ENCODE measurements at regions not wholly inside any gene's neighbourhood (a gene's known extent, or its start where the extent isn't known, plus 50 kb on each side); places are given as distances from the start of the nearest gene placed in this dataset.

- intact Hi-C loops (cut with micrococcal nuclease; ENCODE audit: unreplicated experiment) = no loop called here
- no peak for TF ChIP-seq CTCF (IDR thresholded peaks at IDR 0.05; ENCODE audit: unreplicated experiment)
- Mint-ChIP-seq H3K27me3 (ENCODE audit: unreplicated experiment) (no peaks in the 10 kb centered on the region), H3K36me3 (ENCODE audit: insufficient read depth, unreplicated experiment) (no peaks in the 10 kb centered on the region), H3K4me3 (ENCODE audit: low read depth, unreplicated experiment) (no peak overlapping the region), H3K9me3 (ENCODE audit: low read depth, unreplicated experiment) (peaks cover 4% of the 10 kb centered on the region), H3K4me1 (ENCODE audit: low read depth, unreplicated experiment) (no peaks in the 10 kb centered on the region), H3K27ac (ENCODE audit: unreplicated experiment) (no peak overlapping the region)
- DNase-seq = no peak
- CTCF ChIA-PET = no interaction called here
- no TSS peak for BruUV-seq (replicated peaks)
Measured at GRCh38 chr6:95496769-95497426, 80.4 kb upstream of the MANEA start.

GRCh38 chr6:95501032-95501904 is 76.1 kb upstream of the MANEA start:
- intact Hi-C loops (cut with micrococcal nuclease; ENCODE audit: unreplicated experiment) = no loop called here
- BruUV-seq (replicated peaks) = no TSS peak
- CTCF ChIA-PET = no interaction called here
- H3K4me3 Mint-ChIP-seq (ENCODE audit: low read depth, unreplicated experiment) = no peak overlapping the region
- DNase-seq = no peak
- H3K9me3 Mint-ChIP-seq (ENCODE audit: low read depth, unreplicated experiment) = peaks cover 4% of the 10 kb centered on the region
- H3K36me3 Mint-ChIP-seq (ENCODE audit: insufficient read depth, unreplicated experiment) = no peaks in the 10 kb centered on the region
- H3K27ac Mint-ChIP-seq (ENCODE audit: unreplicated experiment) = no peak overlapping the region
- TF ChIP-seq CTCF (IDR thresholded peaks at IDR 0.05; ENCODE audit: unreplicated experiment) = no peak
- no peaks in the 10 kb centered on the region for H3K27me3 Mint-ChIP-seq (ENCODE audit: unreplicated experiment)
- H3K4me1 Mint-ChIP-seq (ENCODE audit: low read depth, unreplicated experiment) = no peaks in the 10 kb centered on the region

GRCh38 chr6:95503568-95503967 is 73.8 kb upstream of the MANEA start:
- no peaks in the 10 kb centered on the region for H3K27me3 Mint-ChIP-seq (ENCODE audit: unreplicated experiment)
- no peaks in the 10 kb centered on the region for H3K4me1 Mint-ChIP-seq (ENCODE audit: low read depth, unreplicated experiment)
- no peaks in the 10 kb centered on the region for H3K36me3 Mint-ChIP-seq (ENCODE audit: insufficient read depth, unreplicated experiment)
- no peak for TF ChIP-seq CTCF (IDR thresholded peaks at IDR 0.05; ENCODE audit: unreplicated experiment)
- DNase-seq = no peak
- H3K4me3 Mint-ChIP-seq (ENCODE audit: low read depth, unreplicated experiment) = no peak overlapping the region
- no peaks in the 10 kb centered on the region for H3K9me3 Mint-ChIP-seq (ENCODE audit: low read depth, unreplicated experiment)
- BruUV-seq (replicated peaks) = no TSS peak
- no peak overlapping the region for H3K27ac Mint-ChIP-seq (ENCODE audit: unreplicated experiment)
- intact Hi-C loops (cut with micrococcal nuclease; ENCODE audit: unreplicated experiment) = no loop called here
- CTCF ChIA-PET = no interaction called here

- DNase-seq = no peak
- CTCF ChIA-PET = no interaction called here
- no TSS peak for BruUV-seq (replicated peaks)
- peaks cover 1% of the 10 kb centered on the region for H3K4me1 Mint-ChIP-seq (ENCODE audit: low read depth, unreplicated experiment)
- no peaks in the 10 kb centered on the region for H3K36me3 Mint-ChIP-seq (ENCODE audit: insufficient read depth, unreplicated experiment)
- H3K27me3 Mint-ChIP-seq (ENCODE audit: unreplicated experiment) = no peaks in the 10 kb centered on the region
- TF ChIP-seq CTCF (IDR thresholded peaks at IDR 0.05; ENCODE audit: unreplicated experiment) = no peak
- intact Hi-C loops (cut with micrococcal nuclease; ENCODE audit: unreplicated experiment) = no loop called here
- H3K9me3 Mint-ChIP-seq (ENCODE audit: low read depth, unreplicated experiment) = no peaks in the 10 kb centered on the region
- no peak overlapping the region for H3K27ac Mint-ChIP-seq (ENCODE audit: unreplicated experiment)
- no peak overlapping the region for H3K4me3 Mint-ChIP-seq (ENCODE audit: low read depth, unreplicated experiment)
Measured at GRCh38 chr6:95511404-95511803, 65.9 kb upstream of the MANEA start.

All from Calu3 (cell line).